GM12891 (cell line): ENCODE measurements at regions not wholly inside any gene's neighbourhood (a gene's known extent, or its start where the extent isn't known, plus 50 kb on each side); places are given as distances from the start of the nearest gene placed in this dataset.

ENCODE experiments used
- POLR2AphosphoS5 ChIP-seq: IDR thresholded peaks from 2 replicates; pipeline ENCODE4 v1.6.1; 2011; ENCODE audit warnings: low read depth, low read length, control low read depth
- TAF1 ChIP-seq: IDR thresholded peaks from 2 replicates; pipeline ENCODE4 v1.6.1; 2011; ENCODE audit warnings: low read depth, low read length, control low read depth

DNA sequence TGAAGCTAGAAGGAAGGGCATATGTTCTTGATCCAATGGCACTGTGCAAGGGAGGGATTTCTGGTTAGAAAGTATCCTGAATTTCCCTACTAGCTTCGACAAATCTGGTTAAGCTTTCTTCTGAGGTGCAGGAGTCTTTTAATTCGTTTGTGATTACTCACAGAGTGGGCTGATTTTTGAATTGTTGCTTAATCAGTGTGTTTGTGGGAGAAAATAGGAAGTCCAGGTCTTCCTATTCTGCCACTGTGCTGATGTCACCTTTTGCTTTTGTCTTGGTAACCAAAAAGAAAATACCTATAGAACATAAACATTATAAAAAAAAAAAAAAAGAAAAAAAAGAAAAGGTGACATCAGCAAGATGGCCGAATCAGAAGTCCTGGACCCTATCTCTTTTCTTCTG lies 1008.6 kb downstream of the TSN start:
- TF ChIP-seq POLR2AphosphoS5, result no peak
- TF ChIP-seq TAF1, result no peak
